B cell (primary cell): ENCODE measurements at regions not wholly inside any gene's neighbourhood (a gene's known extent, or its start where the extent isn't known, plus 50 kb on each side); places are given as distances from the start of the nearest gene placed in this dataset.

ENCODE experiments used
- ATAC-seq: fragments of 200-7000 bp; cut with Tn5 transposase; one replicate; pipeline ENCODE4 v1.10.0; 2021; ENCODE audit warnings: low read depth, mild to moderate bottlenecking, moderate number of reproducible peaks, moderate library complexity
- CTCF ChIA-PET: fragments of 350-600 bp; sonication (Branson Sonifier 250); formaldehyde crosslinking; loops from one replicate; lab custom pipeline; 2021; ENCODE audit warnings: antibody characterized with exemption, inconsistent platforms; lab: Charles Lee
- POLR2A ChIA-PET: fragments of 350-600 bp; sonication (Branson Sonifier 250); formaldehyde crosslinking; loops from one replicate; lab custom pipeline; 2021; ENCODE audit warnings: antibody characterized with exemption; lab: Charles Lee
- DNase-seq: peaks from one replicate; pipeline ENCODE4 v3.0.0; 2013
- H2AFZ ChIP-seq: 2 replicates; pipeline ENCODE4 v1.6.1; 2012; ENCODE audit warnings: mild to moderate bottlenecking, low read depth, low read length; ENCODE audit not compliant: insufficient read depth, poor library complexity, severe bottlenecking
- H3K27ac ChIP-seq, 2 donors: 1 replicate in 1 of 2; 2 replicates in 1 of 2; pipeline ENCODE4 v1.5.1; 2012 to 2013; ENCODE audit warnings: low read length in 2 of 2, mild to moderate bottlenecking in 2 of 2, moderate library complexity in 1 of 2
- H3K27me3 ChIP-seq, 4 experiments: fragments of 200-600 bp in 1 of 4; sonication (generic) in 1 of 4; replicated peaks in 1 of 4; 1 replicate in 2 of 4; 2 replicates in 2 of 4; pipeline versions ENCODE4 v1.6.1 to v1.7.0; 2013 to 2016; ENCODE audit warnings: low read length in 3 of 4, mild to moderate bottlenecking in 2 of 4, mixed read lengths in 1 of 4, moderate library complexity in 1 of 4; ENCODE audit not compliant: insufficient read depth in 4 of 4, control insufficient read depth in 3 of 4; ENCODE audit errors: control extremely low read depth in 1 of 4
- H3K36me3 ChIP-seq, 2 experiments: replicated peaks in 1 of 2; 1 replicate in 1 of 2; 2 replicates in 1 of 2; pipeline versions ENCODE4 v1.6.1 to v1.7.1; 2013; ENCODE audit warnings: low read length in 1 of 2; ENCODE audit not compliant: insufficient read depth in 2 of 2, control insufficient read depth in 1 of 2; ENCODE audit errors: control extremely low read depth in 1 of 2, extremely low read depth in 1 of 2
- H3K4me1 ChIP-seq, 2 donors: fragments of 200-600 bp in 1 of 2; sonication (generic) in 1 of 2; 1 replicate in 1 of 2; 2 replicates in 1 of 2; pipeline versions ENCODE4 v1.5.1 to v1.6.1; 2013 to 2017; ENCODE audit warnings: low read length in 2 of 2; ENCODE audit not compliant: control insufficient read depth in 2 of 2, insufficient read depth in 2 of 2
- H3K4me2 ChIP-seq: replicated peaks from 2 replicates; pipeline ENCODE3; 2012; ENCODE audit warnings: mild to moderate bottlenecking, low read depth, low read length; ENCODE audit not compliant: poor library complexity, severe bottlenecking
- H3K4me3 ChIP-seq, 5 experiments: fragments of 200-600 bp in 1 of 5; sonication (generic) in 1 of 5; 1 replicate in 3 of 5; 2 replicates in 2 of 5; pipeline versions ENCODE4 v1.5.1 to v1.7.0; 2011 to 2016; ENCODE audit warnings: low read length in 4 of 5, mild to moderate bottlenecking in 4 of 5, low read depth in 2 of 5, control low read depth in 1 of 5, moderate library complexity in 1 of 5; ENCODE audit not compliant: insufficient read depth in 1 of 5; ENCODE audit errors: control extremely low read depth in 1 of 5, extremely low read depth in 1 of 5
- H3K79me2 ChIP-seq: fragments of 200-600 bp; sonication (generic); one replicate; pipeline ENCODE4 v1.6.0; 2016; ENCODE audit warnings: low read length; ENCODE audit not compliant: control insufficient read depth, insufficient read depth
- H3K9ac ChIP-seq: fragments of 200-600 bp; sonication (generic); 2 replicates; pipeline ENCODE4 v1.6.1; 2017; ENCODE audit warnings: mild to moderate bottlenecking, low read length, moderate library complexity
- H3K9me3 ChIP-seq, 3 donors: one replicate each; pipeline versions ENCODE4 v1.6.1 to v1.7.1; 2013; ENCODE audit warnings: low read length in 2 of 3; ENCODE audit not compliant: control insufficient read depth in 2 of 3, insufficient read depth in 1 of 3; ENCODE audit errors: control extremely low read depth in 1 of 3
- H4K20me1 ChIP-seq: 2 replicates; pipeline ENCODE4 v1.6.0; 2012; ENCODE audit warnings: mild to moderate bottlenecking, low read length; ENCODE audit not compliant: insufficient read depth, control insufficient read depth, poor library complexity, severe bottlenecking
- H3K27ac Mint-ChIP-seq: one replicate; pipeline ENCODE4 v1.8.0; 2021; ENCODE audit warnings: mixed read lengths
- H3K27me3 Mint-ChIP-seq: one replicate; pipeline ENCODE4 v1.8.0; 2021; ENCODE audit warnings: mixed read lengths
- H3K4me1 Mint-ChIP-seq: one replicate; pipeline ENCODE4 v1.8.0; 2021; ENCODE audit warnings: mixed read lengths
- H3K4me3 Mint-ChIP-seq: one replicate; pipeline ENCODE4 v1.8.0; 2021; ENCODE audit warnings: mixed read lengths
- H3K9me3 Mint-ChIP-seq: one replicate; pipeline ENCODE4 v1.8.0; 2022; ENCODE audit warnings: mixed read lengths; ENCODE audit not compliant: insufficient read depth
- EZH2 ChIP-seq: IDR thresholded peaks from 2 replicates; pipeline ENCODE4 v1.6.1; 2012; ENCODE audit warnings: borderline replicate concordance, low read depth, mild to moderate bottlenecking, moderate library complexity, low read length; ENCODE audit not compliant: insufficient read depth, poor library complexity, severe bottlenecking
- WGBS: methylation state at CpG from one replicate; pipeline ENCODE4 v1.1.5; 2013; ENCODE audit warnings: missing lambda C conversion rate; ENCODE audit not compliant: insufficient coverage; 5-methylcytosine and 5-hydroxymethylcytosine counted together
- intact Hi-C: fragments of 100-400 bp; cut with micrococcal nuclease; formaldehyde crosslinking; loops from one replicate; pipeline ENCODE4 v1.10.0; 2022
- TF ChIP-seq, protein P1 (sequence below): fragments of 200-600 bp; IDR thresholded peaks from one replicate; pipeline ENCODE4 v1.8.0; 2022; ENCODE audit warnings: antibody characterized with exemption, mild to moderate bottlenecking

DNA sequence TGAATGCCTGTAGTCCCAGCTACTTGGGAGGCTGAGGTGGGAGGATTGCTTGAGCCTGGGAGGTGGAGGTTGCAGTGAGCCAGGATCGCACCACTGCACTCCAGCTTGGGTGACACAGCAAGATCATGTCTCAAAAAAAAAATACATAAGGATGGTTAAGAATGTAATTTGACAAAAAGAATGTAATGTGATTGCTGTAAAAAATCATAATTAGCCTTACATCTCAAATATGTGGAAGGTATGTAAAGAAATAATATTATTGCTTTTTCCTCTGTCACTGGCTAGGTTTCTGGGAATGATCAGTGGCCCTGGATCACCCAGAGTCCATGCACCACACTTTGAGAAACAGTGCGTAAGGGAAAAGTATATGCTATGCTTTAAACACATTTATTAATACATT, 106.1 kb upstream of the C1GALT1C1 start:
- no peaks in the 10 kb centered on the region for H3K27me3 Mint-ChIP-seq
- ChIA-PET POLR2A (no interaction called here), CTCF (interaction anchor here (1.1 kb wide), 1 partner anchor 9 kb away, joined by 3 read pairs; no protein-coding TSS in a partner anchor)
- H3K36me3 ChIP-seq, result no peaks in the 10 kb centered on the region
- peaks cover 3% of the 10 kb centered on the region for H3K4me1 Mint-ChIP-seq
- no peak overlapping the region for H3K4me2 ChIP-seq
- peaks cover 2% of the 10 kb centered on the region for H3K9me3 Mint-ChIP-seq
- no peak for ATAC-seq
- no CpG with 5 or more reads among the region's 2 CpGs for WGBS
- H3K9me3 ChIP-seq, result no peaks in the 10 kb centered on the region
- H3K27me3 ChIP-seq, result no peaks in the 10 kb centered on the region
- no peak overlapping the region for H3K27ac ChIP-seq
- no peak overlapping the region for H2AFZ ChIP-seq
- no peaks in the 10 kb centered on the region for H4K20me1 ChIP-seq
- no peak overlapping the region for H3K4me3 Mint-ChIP-seq
- no peaks in the 10 kb centered on the region for H3K4me1 ChIP-seq
- H3K27ac Mint-ChIP-seq, result no peak overlapping the region
- intact Hi-C loops, result no loop called here
- no peak for TF ChIP-seq EZH2
- TF ChIP-seq, protein P1, sequence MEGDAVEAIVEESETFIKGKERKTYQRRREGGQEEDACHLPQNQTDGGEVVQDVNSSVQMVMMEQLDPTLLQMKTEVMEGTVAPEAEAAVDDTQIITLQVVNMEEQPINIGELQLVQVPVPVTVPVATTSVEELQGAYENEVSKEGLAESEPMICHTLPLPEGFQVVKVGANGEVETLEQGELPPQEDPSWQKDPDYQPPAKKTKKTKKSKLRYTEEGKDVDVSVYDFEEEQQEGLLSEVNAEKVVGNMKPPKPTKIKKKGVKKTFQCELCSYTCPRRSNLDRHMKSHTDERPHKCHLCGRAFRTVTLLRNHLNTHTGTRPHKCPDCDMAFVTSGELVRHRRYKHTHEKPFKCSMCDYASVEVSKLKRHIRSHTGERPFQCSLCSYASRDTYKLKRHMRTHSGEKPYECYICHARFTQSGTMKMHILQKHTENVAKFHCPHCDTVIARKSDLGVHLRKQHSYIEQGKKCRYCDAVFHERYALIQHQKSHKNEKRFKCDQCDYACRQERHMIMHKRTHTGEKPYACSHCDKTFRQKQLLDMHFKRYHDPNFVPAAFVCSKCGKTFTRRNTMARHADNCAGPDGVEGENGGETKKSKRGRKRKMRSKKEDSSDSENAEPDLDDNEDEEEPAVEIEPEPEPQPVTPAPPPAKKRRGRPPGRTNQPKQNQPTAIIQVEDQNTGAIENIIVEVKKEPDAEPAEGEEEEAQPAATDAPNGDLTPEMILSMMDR, result no peak
- H3K9ac ChIP-seq, result no peak overlapping the region
- H3K4me3 ChIP-seq, result no peak overlapping the region
- no peak for DNase-seq
- H3K79me2 ChIP-seq, result no peaks in the 10 kb centered on the region

GRCh38 chrX:120732879-120733278, 103.0 kb upstream of the C1GALT1C1 start:
- no peak overlapping the region for H3K27ac Mint-ChIP-seq
- H4K20me1 ChIP-seq, result no peaks in the 10 kb centered on the region
- TF ChIP-seq, protein P1, result no peak
- no peak for TF ChIP-seq EZH2

More at GRCh38 chrX:120732879-120733278, 103.0 kb upstream of the C1GALT1C1 start:
- Histone ChIP-seq H3K4me3 (no peak overlapping the region), H3K9ac (no peak overlapping the region), H3K79me2 (no peaks in the 10 kb centered on the region), H3K4me2 (no peak overlapping the region), H3K36me3 (no peaks in the 10 kb centered on the region), H3K9me3 (no peaks in the 10 kb centered on the region), H3K27ac (no peak overlapping the region), H2AFZ (no peak overlapping the region), H3K4me1 (no peaks in the 10 kb centered on the region), H3K27me3 (no peaks in the 10 kb centered on the region)
- H3K9me3 Mint-ChIP-seq, result peaks cover 2% of the 10 kb centered on the region
- no peak for DNase-seq
- H3K4me3 Mint-ChIP-seq, result no peak overlapping the region
- no peak for ATAC-seq
- WGBS, result 100% methylated on average over 16 of the region's 33 CpGs
- peaks cover 1% of the 10 kb centered on the region for H3K4me1 Mint-ChIP-seq
- CTCF ChIA-PET, result interaction anchor here (1.1 kb wide), 1 partner anchor 16 kb away, joined by 3 read pairs; no protein-coding TSS in a partner anchor
- POLR2A ChIA-PET, result no interaction called here
- intact Hi-C loops, result no loop called here
- no peaks in the 10 kb centered on the region for H3K27me3 Mint-ChIP-seq
